ENCODE measurements at regions not wholly inside any gene's neighbourhood (a gene's known extent, or its start where the extent isn't known, plus 50 kb on each side); places are given as distances from the start of the nearest gene placed in this dataset.

- TF ChIP-seq, protein P1, sequence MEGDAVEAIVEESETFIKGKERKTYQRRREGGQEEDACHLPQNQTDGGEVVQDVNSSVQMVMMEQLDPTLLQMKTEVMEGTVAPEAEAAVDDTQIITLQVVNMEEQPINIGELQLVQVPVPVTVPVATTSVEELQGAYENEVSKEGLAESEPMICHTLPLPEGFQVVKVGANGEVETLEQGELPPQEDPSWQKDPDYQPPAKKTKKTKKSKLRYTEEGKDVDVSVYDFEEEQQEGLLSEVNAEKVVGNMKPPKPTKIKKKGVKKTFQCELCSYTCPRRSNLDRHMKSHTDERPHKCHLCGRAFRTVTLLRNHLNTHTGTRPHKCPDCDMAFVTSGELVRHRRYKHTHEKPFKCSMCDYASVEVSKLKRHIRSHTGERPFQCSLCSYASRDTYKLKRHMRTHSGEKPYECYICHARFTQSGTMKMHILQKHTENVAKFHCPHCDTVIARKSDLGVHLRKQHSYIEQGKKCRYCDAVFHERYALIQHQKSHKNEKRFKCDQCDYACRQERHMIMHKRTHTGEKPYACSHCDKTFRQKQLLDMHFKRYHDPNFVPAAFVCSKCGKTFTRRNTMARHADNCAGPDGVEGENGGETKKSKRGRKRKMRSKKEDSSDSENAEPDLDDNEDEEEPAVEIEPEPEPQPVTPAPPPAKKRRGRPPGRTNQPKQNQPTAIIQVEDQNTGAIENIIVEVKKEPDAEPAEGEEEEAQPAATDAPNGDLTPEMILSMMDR (IDR thresholded peaks at IDR 0.05) = no peak
- TF ChIP-seq POLR2A (IDR thresholded peaks at IDR 0.05) (no peak), POLR2AphosphoS5 (IDR thresholded peaks at IDR 0.05) (no peak)
These were observed 59.1 kb upstream of the INPP5A start for GRCh38 chr10:132478341-132479023.

Data from prostate gland (tissue), 2 donors.